Subcutaneous abdominal adipose tissue (tissue), 5 donors: ENCODE measurements at regions not wholly inside any gene's neighbourhood (a gene's known extent, or its start where the extent isn't known, plus 50 kb on each side); places are given as distances from the start of the nearest gene placed in this dataset.

Experiments used
- H3K27ac ChIP-seq: one replicate; pipeline ENCODE4 v1.7.0; 2013; ENCODE audit warnings: low read depth, mild to moderate bottlenecking, inconsistent platforms, low read length, moderate library complexity
- H3K27me3 ChIP-seq, 5 donors: one replicate each; pipeline ENCODE4 v1.7.0; 2013; ENCODE audit warnings: low read length in 5 of 5, inconsistent platforms in 1 of 5; ENCODE audit not compliant: control insufficient read depth in 5 of 5, insufficient read depth in 4 of 5
- H3K36me3 ChIP-seq, 5 donors: one replicate each; pipeline ENCODE4 v1.7.0; 2013; ENCODE audit warnings: low read length in 5 of 5; ENCODE audit not compliant: control insufficient read depth in 5 of 5, insufficient read depth in 5 of 5
- H3K4me1 ChIP-seq, 5 donors: one replicate each; pipeline ENCODE4 v1.7.0; 2013; ENCODE audit warnings: low read length in 5 of 5, mild to moderate bottlenecking in 3 of 5, moderate library complexity in 1 of 5; ENCODE audit not compliant: control insufficient read depth in 5 of 5, insufficient read depth in 5 of 5
- H3K4me3 ChIP-seq, 5 donors: one replicate each; pipeline ENCODE4 v1.7.0; 2013; ENCODE audit warnings: low read length in 5 of 5, low read depth in 1 of 5
- H3K9ac ChIP-seq, 5 donors: one replicate each; pipeline ENCODE4 v1.7.0; 2013; ENCODE audit warnings: low read length in 5 of 5, mild to moderate bottlenecking in 4 of 5, moderate library complexity in 3 of 5
- H3K9me3 ChIP-seq, 5 donors: one replicate each; pipeline ENCODE4 v1.7.0; 2013; ENCODE audit warnings: low read length in 5 of 5; ENCODE audit not compliant: control insufficient read depth in 5 of 5
- donor health status: healthy.
- donor health status: healthy.
- donor health status: healthy.
- donor health status: healthy.
- donor health status: healthy.

DNA sequence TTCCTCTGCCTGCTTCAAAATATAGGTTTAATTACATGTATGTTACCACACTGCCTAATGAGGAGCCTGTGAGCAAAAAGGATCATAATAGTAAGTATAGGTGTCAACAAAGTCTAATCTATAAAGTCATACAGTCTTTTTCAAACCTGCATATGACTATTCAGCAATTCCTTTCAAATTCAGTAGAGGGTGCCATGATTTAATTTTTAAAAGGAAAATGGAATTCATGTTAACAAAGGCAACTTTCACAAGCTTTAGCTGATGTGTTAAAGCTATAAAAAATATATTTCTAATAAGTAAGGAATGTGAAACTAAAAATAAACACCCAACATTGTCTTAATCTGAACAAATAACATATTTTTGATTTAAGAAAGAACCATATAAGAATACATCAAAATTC lies 52.1 kb downstream of the MPP7 start:
- no peaks in the 10 kb centered on the region for H3K36me3 ChIP-seq
- H3K9me3 ChIP-seq: no peaks in the 10 kb centered on the region
- H3K27ac ChIP-seq: no peak overlapping the region
- no peak overlapping the region for H3K9ac ChIP-seq
- H3K4me3 ChIP-seq: no peak overlapping the region
- peaks cover 0 to 4% (median 0%) of the 10 kb centered on the region in 5 donors for H3K4me1 ChIP-seq
- H3K27me3 ChIP-seq: no peaks in the 10 kb centered on the region

- H3K36me3 ChIP-seq: no peaks in the 10 kb centered on the region
- H3K27ac ChIP-seq: no peak overlapping the region
- peaks cover 0 to 4% (median 0%) of the 10 kb centered on the region in 5 donors for H3K4me1 ChIP-seq
- no peak overlapping the region for H3K4me3 ChIP-seq
- no peak overlapping the region for H3K9ac ChIP-seq
- no peaks in the 10 kb centered on the region for H3K27me3 ChIP-seq
- H3K9me3 ChIP-seq: no peaks in the 10 kb centered on the region
Measured at GRCh38 chr10:28250358-28250757, 52.5 kb downstream of the MPP7 start.

- H3K4me1 ChIP-seq: peaks cover 0 to under 1% (median 0%) of the 10 kb centered on the region in 5 donors
- H3K9me3 ChIP-seq: no peaks in the 10 kb centered on the region
- no peak overlapping the region for H3K27ac ChIP-seq
- H3K36me3 ChIP-seq: no peaks in the 10 kb centered on the region
- H3K9ac ChIP-seq: no peak overlapping the region
- H3K27me3 ChIP-seq: no peaks in the 10 kb centered on the region
- H3K4me3 ChIP-seq: no peak overlapping the region
Measured at GRCh38 chr10:28249512-28249911, 53.4 kb downstream of the MPP7 start.

GRCh38 chr10:28248092-28248491 lies 54.8 kb downstream of the MPP7 start:
- H3K27me3 ChIP-seq: no peaks in the 10 kb centered on the region
- no peak overlapping the region for H3K27ac ChIP-seq
- no peak overlapping the region for H3K4me3 ChIP-seq
- no peaks in the 10 kb centered on the region for H3K9me3 ChIP-seq
- H3K36me3 ChIP-seq: no peaks in the 10 kb centered on the region
- no peaks in the 10 kb centered on the region for H3K4me1 ChIP-seq
- H3K9ac ChIP-seq: no peak overlapping the region

- H3K9me3 ChIP-seq: no peaks in the 10 kb centered on the region
- H3K4me3 ChIP-seq: no peak overlapping the region
- no peaks in the 10 kb centered on the region for H3K36me3 ChIP-seq
- H3K9ac ChIP-seq: no peak overlapping the region
- H3K4me1 ChIP-seq: peaks cover 0 to 4% (median 0%) of the 10 kb centered on the region in 5 donors
- no peaks in the 10 kb centered on the region for H3K27me3 ChIP-seq
- H3K27ac ChIP-seq: no peak overlapping the region
Measured at GRCh38 chr10:28246023-28246422, 56.8 kb downstream of the MPP7 start.

- no peak overlapping the region for H3K27ac ChIP-seq
- H3K4me1 ChIP-seq: peaks cover 0 to 4% (median 0%) of the 10 kb centered on the region in 5 donors
- H3K4me3 ChIP-seq: no peak overlapping the region
- H3K36me3 ChIP-seq: no peaks in the 10 kb centered on the region
- H3K27me3 ChIP-seq: no peaks in the 10 kb centered on the region
- no peak overlapping the region for H3K9ac ChIP-seq
- no peaks in the 10 kb centered on the region for H3K9me3 ChIP-seq
Measured at GRCh38 chr10:28243923-28244322, 58.9 kb downstream of the MPP7 start.

GRCh38 chr10:28242555-28243204 lies 60.2 kb downstream of the MPP7 start:
- Histone ChIP-seq H3K36me3 (no peaks in the 10 kb centered on the region), H3K9me3 (no peaks in the 10 kb centered on the region), H3K4me3 (no peak overlapping the region), H3K27me3 (no peaks in the 10 kb centered on the region), H3K4me1 (peaks cover 0 to 4% (median 0%) of the 10 kb centered on the region in 5 donors), H3K27ac (no peak overlapping the region), H3K9ac (no peak overlapping the region)

GRCh38 chr10:28241741-28242399 lies 61.0 kb downstream of the MPP7 start:
- Histone ChIP-seq H3K9ac (no peak overlapping the region), H3K27me3 (no peaks in the 10 kb centered on the region), H3K27ac (no peak overlapping the region), H3K4me3 (no peak overlapping the region), H3K36me3 (no peaks in the 10 kb centered on the region), H3K9me3 (no peaks in the 10 kb centered on the region), H3K4me1 (peaks cover 0 to 4% (median 0%) of the 10 kb centered on the region in 5 donors)

GRCh38 chr10:28240400-28240799 lies 62.5 kb downstream of the MPP7 start:
- Histone ChIP-seq H3K27ac (no peak overlapping the region), H3K36me3 (peaks cover 0 to 3% (median 0%) of the 10 kb centered on the region in 5 donors), H3K4me3 (no peak overlapping the region), H3K4me1 (peaks cover 0 to 4% (median 0%) of the 10 kb centered on the region in 5 donors), H3K9me3 (no peaks in the 10 kb centered on the region), H3K9ac (no peak overlapping the region), H3K27me3 (no peaks in the 10 kb centered on the region)

DNA sequence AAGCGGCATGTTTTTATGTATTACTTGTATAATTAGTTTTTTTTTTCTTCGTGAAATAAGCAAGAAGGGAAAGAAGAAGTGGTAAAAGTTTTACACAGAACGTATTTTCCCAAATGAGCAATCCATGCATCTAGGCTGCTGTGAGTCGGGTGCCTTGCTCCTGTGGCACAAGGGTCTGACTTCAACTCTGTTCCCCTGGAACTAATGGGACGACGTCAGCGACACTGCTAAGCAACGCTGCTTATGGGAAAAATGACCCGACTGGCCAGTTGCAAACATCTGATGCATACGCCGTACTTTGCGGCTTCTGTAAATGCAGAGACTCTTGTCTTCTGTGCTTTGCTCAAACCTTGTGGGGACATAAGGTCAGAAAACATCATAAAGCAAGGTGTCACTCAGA lies 66.3 kb downstream of the MPP7 start:
- H3K27ac ChIP-seq: no peak overlapping the region
- peaks cover 0 to 2% (median 0%) of the 10 kb centered on the region in 5 donors for H3K4me1 ChIP-seq
- H3K36me3 ChIP-seq: peaks cover 0 to 3% (median 0%) of the 10 kb centered on the region in 5 donors
- no peak overlapping the region for H3K4me3 ChIP-seq
- no peak overlapping the region for H3K9ac ChIP-seq
- H3K9me3 ChIP-seq: no peaks in the 10 kb centered on the region
- no peaks in the 10 kb centered on the region for H3K27me3 ChIP-seq
